ENCODE measurements at regions not wholly inside any gene's neighbourhood (a gene's known extent, or its start where the extent isn't known, plus 50 kb on each side); places are given as distances from the start of the nearest gene placed in this dataset.

GRCh38 chr15:47414207-47414606 is 303.1 kb upstream of the SEMA6D start:
- Histone ChIP-seq H3K4me1 (ENCODE audit: control insufficient read depth in 2 of 3, insufficient read depth in 2 of 3, low read depth in 1 of 3, low read length in 3 of 3) (no peaks in the 10 kb centered on the region), H3K27ac (ENCODE audit: low read depth in 2 of 2, low read length in 2 of 2) (no peak overlapping the region), H3K27me3 (ENCODE audit: control insufficient read depth, insufficient read depth, low read length) (no peaks in the 10 kb centered on the region), H3K4me3 (ENCODE audit: low read length in 3 of 3) (no peak overlapping the region), H3K9ac (ENCODE audit: low read length in 3 of 3) (no peak overlapping the region), H3K36me3 (ENCODE audit: control insufficient read depth in 2 of 3, insufficient read depth in 3 of 3, low read length in 3 of 3) (no peaks in the 10 kb centered on the region), H3K9me3 (ENCODE audit: control insufficient read depth in 2 of 3, insufficient read depth in 1 of 3, low read length in 3 of 3) (no peaks in the 10 kb centered on the region)
- FAIRE-seq (no peak), DNase-seq (no peak)
- intact Hi-C loops (cut with DNase I), result no loop called here
- no peak for TF ChIP-seq CTCF (IDR thresholded peaks at IDR 0.05; ENCODE audit: borderline replicate concordance, extremely low read depth, insufficient read depth)

- no peak overlapping the region for H3K9ac ChIP-seq (ENCODE audit: low read length in 3 of 3)
- H3K4me3 ChIP-seq (ENCODE audit: low read length in 3 of 3), result no peak overlapping the region
- FAIRE-seq (no peak), DNase-seq (peak in 3 of 5 donors; percentile 45 to 68 (median 58))
- H3K4me1 ChIP-seq (ENCODE audit: control insufficient read depth in 2 of 3, insufficient read depth in 2 of 3, low read depth in 1 of 3, low read length in 3 of 3), result no peaks in the 10 kb centered on the region
- no peaks in the 10 kb centered on the region for H3K27me3 ChIP-seq (ENCODE audit: control insufficient read depth, insufficient read depth, low read length)
- TF ChIP-seq CTCF (IDR thresholded peaks at IDR 0.05; ENCODE audit: borderline replicate concordance, extremely low read depth, insufficient read depth), result no peak
- intact Hi-C loops (cut with DNase I), result no loop called here
- no peaks in the 10 kb centered on the region for H3K9me3 ChIP-seq (ENCODE audit: control insufficient read depth in 2 of 3, insufficient read depth in 1 of 3, low read length in 3 of 3)
- no peaks in the 10 kb centered on the region for H3K36me3 ChIP-seq (ENCODE audit: control insufficient read depth in 2 of 3, insufficient read depth in 3 of 3, low read length in 3 of 3)
- no peak overlapping the region for H3K27ac ChIP-seq (ENCODE audit: low read depth in 2 of 2, low read length in 2 of 2)
Measured at GRCh38 chr15:47415539-47415971, 301.8 kb upstream of the SEMA6D start.

- H3K36me3 ChIP-seq (ENCODE audit: control insufficient read depth in 2 of 3, insufficient read depth in 3 of 3, low read length in 3 of 3), result no peaks in the 10 kb centered on the region
- no peak overlapping the region for H3K27ac ChIP-seq (ENCODE audit: low read depth in 2 of 2, low read length in 2 of 2)
- no peaks in the 10 kb centered on the region for H3K4me1 ChIP-seq (ENCODE audit: control insufficient read depth in 2 of 3, insufficient read depth in 2 of 3, low read depth in 1 of 3, low read length in 3 of 3)
- FAIRE-seq (no peak), DNase-seq (peak in 2 of 5 donors; percentile 12 to 61)
- no peak for TF ChIP-seq CTCF (IDR thresholded peaks at IDR 0.05; ENCODE audit: borderline replicate concordance, extremely low read depth, insufficient read depth)
- no peak overlapping the region for H3K9ac ChIP-seq (ENCODE audit: low read length in 3 of 3)
- intact Hi-C loops (cut with DNase I), result no loop called here
- no peaks in the 10 kb centered on the region for H3K27me3 ChIP-seq (ENCODE audit: control insufficient read depth, insufficient read depth, low read length)
- H3K9me3 ChIP-seq (ENCODE audit: control insufficient read depth in 2 of 3, insufficient read depth in 1 of 3, low read length in 3 of 3), result no peaks in the 10 kb centered on the region
- no peak overlapping the region for H3K4me3 ChIP-seq (ENCODE audit: low read length in 3 of 3)
Measured at GRCh38 chr15:47422881-47423665, 294.2 kb upstream of the SEMA6D start.
